GM19043 (cell line): ENCODE measurements at regions not wholly inside any gene's neighbourhood (a gene's known extent, or its start where the extent isn't known, plus 50 kb on each side); places are given as distances from the start of the nearest gene placed in this dataset.
"Not testable (repeated sequence)": the region's sequence is repeated elsewhere in the genome, so short reads cannot be mapped to it uniquely, and the experiment has no call there.

Experiments used
- ATAC-seq: cut with Tn5 transposase; IDR thresholded peaks from one replicate; pipeline ENCODE4 v1.9.1; 2021; ENCODE audit warnings: low read depth; ENCODE audit not compliant: unreplicated experiment

GRCh38 chr13:72590091-72590740, 137.2 kb downstream of the MZT1 start:
- ATAC-seq = no peak

DNA sequence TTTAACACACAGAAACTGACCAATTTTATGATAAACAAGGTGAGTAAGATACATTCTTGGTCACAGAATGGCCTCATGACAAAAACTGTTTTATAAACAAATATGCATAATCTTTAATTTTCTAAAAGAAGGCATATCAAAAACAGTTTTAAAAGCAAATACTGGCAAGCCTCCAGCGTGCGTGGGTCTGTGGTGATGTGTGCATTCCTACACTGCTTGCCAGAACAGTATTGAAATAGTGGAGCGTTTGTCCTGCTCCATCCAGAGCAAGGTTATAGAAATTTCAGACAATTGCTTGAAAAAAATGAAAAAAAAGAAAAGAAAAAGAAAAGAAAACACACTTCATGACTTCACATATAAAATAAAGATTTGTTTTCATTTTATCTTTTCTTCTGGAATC, 140.9 kb downstream of the MZT1 start:
- no peak for ATAC-seq

GRCh38 chr13:72585254-72585653, 142.2 kb downstream of the MZT1 start:
- no peak for ATAC-seq

DNA sequence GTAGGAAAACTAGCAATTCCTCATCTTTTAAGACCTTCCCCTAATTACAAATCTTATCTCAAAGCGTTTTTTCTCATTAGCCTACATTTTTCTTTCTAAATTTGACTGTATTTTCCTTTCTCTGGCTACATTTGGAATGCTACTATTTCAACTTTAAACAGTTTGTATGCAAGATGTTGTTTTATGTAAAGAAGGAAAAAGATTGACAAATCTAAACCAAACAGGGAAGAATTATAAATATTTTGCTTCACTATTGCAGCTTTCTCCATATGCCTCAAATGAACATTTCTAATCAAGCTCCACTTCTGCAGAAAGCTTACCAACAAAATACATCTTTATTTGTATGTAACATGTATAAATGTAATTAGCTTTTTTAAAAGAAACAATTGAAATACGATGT, 156.2 kb downstream of the MZT1 start:
- ATAC-seq = no peak

DNA sequence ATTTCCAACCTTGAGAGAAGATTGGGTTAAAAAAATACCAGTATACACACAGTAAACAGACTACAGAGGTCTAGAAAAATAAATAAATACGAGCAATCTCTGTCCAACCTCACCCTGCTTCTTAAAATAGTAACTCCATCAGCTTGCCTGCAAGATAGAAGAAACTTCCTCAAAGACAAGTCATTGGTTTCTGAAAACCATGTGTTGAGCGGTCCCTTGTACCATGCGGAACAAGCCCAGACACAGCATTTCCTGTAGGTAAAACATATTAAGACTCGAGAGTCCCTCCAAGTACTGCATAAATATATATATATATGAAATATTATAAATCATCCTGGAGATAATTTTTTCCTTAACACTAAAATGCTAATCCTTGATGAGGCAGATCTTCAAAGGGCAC, 157.4 kb downstream of the MZT1 start:
- no peak for ATAC-seq

DNA sequence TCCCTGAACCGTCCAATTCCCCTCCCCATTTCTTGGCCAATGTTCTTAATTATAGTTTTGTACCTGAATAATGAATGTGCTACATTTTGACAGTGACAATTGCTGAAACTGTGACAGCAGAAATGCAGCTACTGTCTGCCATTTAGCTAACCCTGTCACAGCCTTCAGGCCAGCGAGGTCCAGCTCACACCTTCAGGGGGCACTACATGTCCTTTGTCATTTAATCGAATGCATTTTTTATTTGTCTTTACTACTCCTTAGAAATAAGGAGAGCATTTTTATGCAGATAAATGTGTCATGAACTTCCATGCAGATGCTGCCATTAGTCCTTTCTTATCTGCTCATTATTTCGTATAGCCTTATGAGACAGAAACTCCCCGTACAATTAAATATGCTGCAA, 159.9 kb downstream of the MZT1 start:
- ATAC-seq = no peak

GRCh38 chr13:72566526-72566925, 160.9 kb downstream of the MZT1 start:
- no peak for ATAC-seq

GRCh38 chr13:72565893-72566292, 161.5 kb downstream of the MZT1 start:
- ATAC-seq = no peak

- no peak for ATAC-seq
Measured at GRCh38 chr13:72562686-72563085, 164.7 kb downstream of the MZT1 start.

- no peak for ATAC-seq
Measured at GRCh38 chr13:72561791-72562190, 165.6 kb downstream of the MZT1 start.

DNA sequence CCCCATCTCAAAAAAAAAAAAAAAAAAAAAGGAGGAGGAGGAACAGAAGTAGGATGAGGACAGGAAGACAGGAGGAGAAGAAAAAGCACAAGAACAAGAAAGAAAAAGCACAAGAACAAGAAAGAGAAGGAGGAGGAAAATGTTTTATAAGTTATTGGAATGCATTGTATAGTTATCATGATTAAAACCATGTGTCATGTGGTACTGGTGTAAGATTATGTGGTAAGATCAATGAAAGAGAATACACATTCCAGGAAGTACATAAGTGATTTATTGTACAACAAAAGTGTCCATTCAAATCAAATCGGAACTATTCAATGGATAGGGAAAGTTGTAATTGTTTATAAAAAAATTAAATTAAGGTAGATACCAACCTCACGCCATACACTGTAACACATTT, 167.7 kb downstream of the MZT1 start:
- ATAC-seq = no peak

GRCh38 chr13:72556945-72557344, 170.5 kb downstream of the MZT1 start:
- no peak for ATAC-seq

GRCh38 chr13:72555601-72556000, 171.8 kb downstream of the MZT1 start:
- ATAC-seq = no peak

- ATAC-seq = no peak
Measured at GRCh38 chr13:72552731-72553130, 174.7 kb downstream of the MZT1 start.

- not testable (repeated sequence) for ATAC-seq
Measured at GRCh38 chr13:72545895-72546294, 181.5 kb downstream of the MZT1 start.

- no peak for ATAC-seq
Measured at GRCh38 chr13:72545030-72545719, 182.3 kb downstream of the MZT1 start.

GRCh38 chr13:72544042-72544441, 183.4 kb downstream of the MZT1 start:
- no peak for ATAC-seq

GRCh38 chr13:72542241-72542640, 185.2 kb downstream of the MZT1 start:
- ATAC-seq = no peak

DNA sequence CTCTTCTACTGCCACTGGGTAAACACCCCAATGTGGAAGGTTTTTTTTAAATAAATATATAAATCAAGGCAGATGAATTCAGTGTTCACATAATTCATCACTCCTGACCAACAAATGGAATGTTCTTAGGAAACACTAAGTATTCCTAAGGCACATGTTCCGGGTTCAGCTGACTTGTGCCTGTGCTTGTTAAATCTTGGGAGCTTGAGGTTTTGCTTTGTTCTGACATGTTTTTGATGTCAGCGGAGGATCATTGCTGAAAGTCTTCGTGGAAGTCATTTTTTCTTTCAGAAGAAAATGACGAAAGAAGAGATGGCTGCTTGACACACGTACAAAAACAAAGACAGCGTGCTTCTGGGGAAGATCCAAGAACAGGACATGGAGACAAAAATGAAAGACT, 185.8 kb downstream of the MZT1 start:
- no peak for ATAC-seq

DNA sequence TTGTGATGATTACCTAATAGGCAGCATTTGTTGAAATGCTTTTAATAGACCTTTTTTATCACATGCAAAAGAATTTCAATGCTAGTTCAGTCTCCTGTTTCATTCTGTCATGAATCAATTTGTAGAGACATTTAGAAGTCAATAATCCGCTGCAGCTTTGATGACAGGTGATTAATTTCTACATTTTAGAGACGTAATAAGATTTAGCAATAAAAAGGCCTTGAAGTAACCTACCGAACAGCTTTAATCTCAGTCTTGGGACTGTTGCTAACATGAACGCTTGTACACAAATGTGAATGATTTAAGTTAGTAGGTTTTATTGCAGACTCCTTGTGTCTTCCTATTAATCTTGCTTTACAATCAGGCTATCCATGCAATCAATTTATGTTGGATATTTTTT, 186.5 kb downstream of the MZT1 start:
- ATAC-seq = no peak

DNA sequence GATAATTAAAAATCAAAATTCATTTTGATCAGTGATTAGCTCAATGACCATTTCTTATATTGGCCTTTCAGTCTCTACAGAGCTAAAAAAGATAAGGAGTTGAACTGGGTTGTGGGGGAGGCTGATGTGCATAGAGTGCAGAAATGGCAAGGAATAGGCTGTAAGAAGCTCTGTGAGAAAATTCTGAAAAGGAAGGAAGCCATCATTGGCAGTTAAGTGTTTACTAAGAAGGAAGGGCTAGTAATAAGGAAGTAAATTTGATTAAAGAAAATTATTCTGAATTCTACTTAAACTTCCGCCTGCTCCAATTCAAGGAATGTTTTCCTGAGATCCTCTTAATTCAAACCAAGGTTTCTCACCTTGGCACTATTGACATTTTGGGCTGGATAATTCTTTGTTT, 187.5 kb downstream of the MZT1 start:
- no peak for ATAC-seq

DNA sequence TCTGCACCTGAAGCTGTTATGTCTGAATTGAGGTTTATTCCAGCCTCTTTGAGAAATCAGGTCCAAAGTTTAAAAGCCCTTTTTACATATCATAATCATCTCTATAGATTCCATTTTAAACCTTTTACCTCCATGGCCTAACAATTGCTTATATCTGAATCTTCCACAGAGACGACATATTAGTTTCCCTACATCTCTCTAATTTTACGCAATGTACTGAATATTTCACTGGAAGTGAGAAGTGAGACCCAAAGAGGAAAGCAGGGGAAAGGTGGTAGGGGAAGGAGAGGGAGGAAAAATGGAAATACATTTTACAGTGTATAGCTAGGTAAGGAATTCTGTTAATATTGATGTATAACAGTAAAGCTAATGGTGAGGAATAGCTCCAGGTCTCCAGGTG, 189.6 kb downstream of the MZT1 start:
- ATAC-seq = no peak

- no peak for ATAC-seq
Measured at GRCh38 chr13:72537395-72537780, 190.0 kb downstream of the MZT1 start.
